ENCODE measurements at regions not wholly inside any gene's neighbourhood (a gene's known extent, or its start where the extent isn't known, plus 50 kb on each side); places are given as distances from the start of the nearest gene placed in this dataset.
"Not testable (repeated sequence)": the region's sequence is repeated elsewhere in the genome, so short reads cannot be mapped to it uniquely, and the experiment has no call there.

DNA sequence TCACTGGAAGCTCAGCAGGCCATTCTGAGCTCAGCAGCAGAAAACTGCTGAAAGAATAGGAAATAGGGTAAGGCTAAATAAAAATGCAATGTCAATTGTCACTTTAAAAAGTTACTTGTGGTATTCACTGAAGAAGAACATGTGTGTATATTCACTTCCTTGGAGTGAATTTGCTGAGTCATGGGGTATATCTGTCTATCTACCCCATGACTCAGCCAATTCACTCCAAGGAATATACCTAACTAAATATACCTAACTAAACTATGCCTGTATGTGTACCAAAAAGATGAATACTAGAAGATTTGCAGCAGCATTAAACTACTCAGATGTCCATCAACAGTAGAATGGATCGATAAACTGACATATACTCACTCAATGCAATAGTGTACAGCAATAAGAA lies 69.5 kb upstream of the KCNAB1 start:
- no peak for DNase-seq

GRCh38 chr3:156051651-156052050 lies 68.7 kb upstream of the KCNAB1 start:
- DNase-seq, result no peak

- no peak for DNase-seq
Observed at GRCh38 chr3:156052115-156052514, 68.3 kb upstream of the KCNAB1 start.

DNA sequence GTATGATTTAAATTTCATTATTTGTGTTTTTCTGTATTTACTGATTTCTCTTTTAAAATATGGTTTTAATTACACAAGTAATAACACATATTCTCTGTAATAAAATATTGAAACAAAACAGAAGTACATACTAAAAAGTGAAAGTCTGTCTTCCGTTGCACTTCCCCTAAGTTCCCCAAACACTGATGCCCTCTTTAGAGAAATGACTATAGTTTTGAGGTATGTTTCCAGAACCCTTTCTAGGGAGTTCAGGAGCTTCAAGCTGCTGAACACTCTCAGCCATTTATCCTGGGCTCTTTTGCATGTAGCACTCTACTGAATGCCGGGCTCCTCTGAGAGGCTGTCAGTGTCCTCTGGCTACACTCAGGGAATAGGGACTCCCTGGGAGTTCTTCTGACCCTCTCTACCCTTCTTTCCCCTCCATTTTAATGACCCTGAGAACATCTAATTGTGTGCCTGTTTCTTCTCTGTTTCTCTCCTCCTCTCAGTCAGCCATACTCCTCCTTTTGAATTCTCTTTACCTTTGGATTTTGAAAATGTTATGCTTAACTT lies 60.4 kb upstream of the KCNAB1 start:
- DNase-seq, result no peak

- DNase-seq, result not testable (repeated sequence)
Observed at GRCh38 chr3:156068151-156068550, 52.2 kb upstream of the KCNAB1 start.

DNA sequence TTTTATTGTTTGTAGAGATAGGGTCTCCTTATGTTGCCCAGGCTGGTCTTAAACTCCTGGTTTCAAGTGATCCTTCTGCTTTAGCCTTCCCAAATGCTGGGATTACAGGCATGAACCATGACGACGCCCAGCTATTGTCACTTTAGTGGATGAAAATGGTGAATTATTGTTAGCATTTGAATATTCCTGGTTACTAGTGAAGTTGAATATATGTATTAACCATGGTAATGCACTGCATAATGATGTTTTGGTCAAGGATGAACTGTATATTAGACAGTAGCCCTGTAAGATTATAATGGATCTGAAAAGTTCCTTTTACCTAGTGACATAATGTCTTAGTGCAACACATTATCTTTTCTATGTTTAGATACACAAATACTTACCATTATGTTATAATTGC lies 50.4 kb upstream of the KCNAB1 start:
- DNase-seq, result no peak

Data from T-helper 1 cell (primary cell).